Endothelial cell of umbilical vein (primary cell): ENCODE measurements at regions not wholly inside any gene's neighbourhood (a gene's known extent, or its start where the extent isn't known, plus 50 kb on each side); places are given as distances from the start of the nearest gene placed in this dataset.

ENCODE experiments used
- CTCF ChIP-seq, 2 donors: IDR thresholded peaks; 1 replicate in 1 of 2; 2 replicates in 1 of 2; pipeline ENCODE4 v1.5.1; 2011; ENCODE audit warnings: low read length in 2 of 2, mild to moderate bottlenecking in 2 of 2, moderate library complexity in 2 of 2, control low read depth in 1 of 2, inconsistent platforms in 1 of 2, low read depth in 1 of 2; ENCODE audit not compliant: insufficient read depth in 1 of 2; ENCODE audit errors: extremely low read depth in 1 of 2
- EZH2 ChIP-seq: IDR thresholded peaks from 2 replicates; pipeline ENCODE4 v1.6.1; 2012; ENCODE audit warnings: borderline replicate concordance, low read depth, mild to moderate bottlenecking, moderate library complexity, low read length, inconsistent platforms; ENCODE audit not compliant: severe bottlenecking
- FOS ChIP-seq: IDR thresholded peaks from 2 replicates; pipeline ENCODE4 v1.6.1; 2011; ENCODE audit warnings: mild to moderate bottlenecking, low read length, moderate library complexity, borderline replicate concordance; ENCODE audit not compliant: insufficient read depth
- GATA2 ChIP-seq: IDR thresholded peaks from 2 replicates; pipeline ENCODE4 v1.7.0; 2011; ENCODE audit warnings: low read depth, mild to moderate bottlenecking, moderate library complexity, mixed read lengths, low read length; ENCODE audit not compliant: insufficient read length, insufficient read depth
- JUN ChIP-seq: IDR thresholded peaks from 2 replicates; pipeline ENCODE4 v1.6.1; 2011; ENCODE audit warnings: borderline replicate concordance, low read depth; ENCODE audit not compliant: insufficient read length, insufficient read depth
- MYC ChIP-seq: IDR thresholded peaks from one replicate; pipeline ENCODE4 v1.6.1; 2011; ENCODE audit warnings: mild to moderate bottlenecking, low read depth, low read length
- POLR2A ChIP-seq: IDR thresholded peaks from 2 replicates; pipeline ENCODE4 v1.6.1; 2012; ENCODE audit warnings: low read depth, mild to moderate bottlenecking, control low read depth, low read length
- POLR2AphosphoS5 ChIP-seq: IDR thresholded peaks from 2 replicates; pipeline ENCODE4 v1.6.1; 2012; ENCODE audit warnings: low read depth, mild to moderate bottlenecking, control low read depth, low read length, moderate library complexity; ENCODE audit not compliant: insufficient read depth
- TF ChIP-seq, protein P1 (sequence below): IDR thresholded peaks from 2 replicates; pipeline ENCODE4 v1.6.1; 2011; ENCODE audit not compliant: insufficient read depth, insufficient read length

DNA sequence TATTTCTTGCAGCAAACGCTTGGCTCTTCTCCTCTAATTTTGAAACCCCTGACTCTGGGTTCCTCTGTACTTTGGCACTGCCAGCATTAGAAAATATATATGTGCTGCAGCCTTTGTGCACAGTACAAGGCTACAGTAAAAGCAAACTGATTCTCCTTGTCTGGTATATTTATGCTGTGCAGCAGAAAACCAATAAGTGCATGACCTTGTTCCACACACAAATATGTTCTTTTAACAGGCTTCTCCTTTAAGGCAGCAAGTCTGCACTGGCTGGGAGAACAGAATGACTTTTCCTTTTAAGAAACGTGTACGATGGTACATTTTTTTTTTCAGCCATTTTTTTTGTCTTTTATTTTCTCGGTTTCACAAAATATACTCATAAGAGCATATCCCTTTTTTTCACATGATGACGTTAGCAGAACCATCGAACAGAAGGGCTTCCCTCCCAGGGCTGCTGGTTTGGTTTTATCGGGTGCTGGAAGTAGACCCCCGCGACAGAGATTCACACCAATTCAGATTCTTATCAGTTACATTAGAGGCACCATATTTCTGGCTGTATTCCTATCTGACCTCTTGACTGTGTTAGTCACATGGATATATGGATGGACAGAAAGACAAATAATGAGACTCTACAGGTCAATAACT, 129.9 kb upstream of the ARID1B start:
- TF ChIP-seq CTCF (IDR thresholded peaks at IDR 0.05; ENCODE audit: extremely low read depth in 1 of 2, insufficient read depth in 1 of 2, low read depth in 1 of 2, low read length in 2 of 2) (no peak), EZH2 (no peak), POLR2AphosphoS5 (no peak), POLR2A (no peak), GATA2 (peak; percentile 55), JUN (no peak), MYC (no peak), FOS (no peak)
- TF ChIP-seq, protein P1, sequence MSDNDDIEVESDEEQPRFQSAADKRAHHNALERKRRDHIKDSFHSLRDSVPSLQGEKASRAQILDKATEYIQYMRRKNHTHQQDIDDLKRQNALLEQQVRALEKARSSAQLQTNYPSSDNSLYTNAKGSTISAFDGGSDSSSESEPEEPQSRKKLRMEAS, result no peak
